PFSK-1 (cell line): ENCODE measurements at regions not wholly inside any gene's neighbourhood (a gene's known extent, or its start where the extent isn't known, plus 50 kb on each side); places are given as distances from the start of the nearest gene placed in this dataset.

Experiments
- FOXP2 ChIP-seq: optimal IDR thresholded peaks from 2 replicates; pipeline ENCODE3; 2011; ENCODE audit warnings: borderline replicate concordance, control low read depth, inconsistent platforms; ENCODE audit not compliant: insufficient read depth; ENCODE audit errors: extremely low read length, extremely low read depth
- POLR2AphosphoS5 ChIP-seq: IDR thresholded peaks from 2 replicates; pipeline ENCODE4 v1.6.1; 2012; ENCODE audit warnings: low read depth, mild to moderate bottlenecking, control low read depth, low read length, moderate library complexity
- SIN3A ChIP-seq: IDR thresholded peaks from 2 replicates; pipeline ENCODE4 v1.6.1; 2012; ENCODE audit warnings: mild to moderate bottlenecking, low read length, moderate library complexity, borderline replicate concordance; ENCODE audit not compliant: insufficient read depth
- TAF1 ChIP-seq: IDR thresholded peaks from 2 replicates; pipeline ENCODE4 v1.6.1; 2012; ENCODE audit warnings: low read length, control low read depth, borderline replicate concordance; ENCODE audit not compliant: insufficient read depth
- TF ChIP-seq, protein P1 (sequence below), 2 experiments: IDR thresholded peaks; 2 replicates each; pipeline versions ENCODE4 v1.6.1 to v1.8.0; 2011 to 2012; ENCODE audit warnings: low read depth in 2 of 2, low read length in 2 of 2, control low read depth in 1 of 2, inconsistent platforms in 1 of 2, mild to moderate bottlenecking in 1 of 2, moderate library complexity in 1 of 2; ENCODE audit not compliant: insufficient read depth in 1 of 2

GRCh38 chr1:56148326-56149193 lies 430.8 kb downstream of the PLPP3 start:
- no peak for TF ChIP-seq FOXP2
- no peak for TF ChIP-seq SIN3A
- TF ChIP-seq, protein P1, sequence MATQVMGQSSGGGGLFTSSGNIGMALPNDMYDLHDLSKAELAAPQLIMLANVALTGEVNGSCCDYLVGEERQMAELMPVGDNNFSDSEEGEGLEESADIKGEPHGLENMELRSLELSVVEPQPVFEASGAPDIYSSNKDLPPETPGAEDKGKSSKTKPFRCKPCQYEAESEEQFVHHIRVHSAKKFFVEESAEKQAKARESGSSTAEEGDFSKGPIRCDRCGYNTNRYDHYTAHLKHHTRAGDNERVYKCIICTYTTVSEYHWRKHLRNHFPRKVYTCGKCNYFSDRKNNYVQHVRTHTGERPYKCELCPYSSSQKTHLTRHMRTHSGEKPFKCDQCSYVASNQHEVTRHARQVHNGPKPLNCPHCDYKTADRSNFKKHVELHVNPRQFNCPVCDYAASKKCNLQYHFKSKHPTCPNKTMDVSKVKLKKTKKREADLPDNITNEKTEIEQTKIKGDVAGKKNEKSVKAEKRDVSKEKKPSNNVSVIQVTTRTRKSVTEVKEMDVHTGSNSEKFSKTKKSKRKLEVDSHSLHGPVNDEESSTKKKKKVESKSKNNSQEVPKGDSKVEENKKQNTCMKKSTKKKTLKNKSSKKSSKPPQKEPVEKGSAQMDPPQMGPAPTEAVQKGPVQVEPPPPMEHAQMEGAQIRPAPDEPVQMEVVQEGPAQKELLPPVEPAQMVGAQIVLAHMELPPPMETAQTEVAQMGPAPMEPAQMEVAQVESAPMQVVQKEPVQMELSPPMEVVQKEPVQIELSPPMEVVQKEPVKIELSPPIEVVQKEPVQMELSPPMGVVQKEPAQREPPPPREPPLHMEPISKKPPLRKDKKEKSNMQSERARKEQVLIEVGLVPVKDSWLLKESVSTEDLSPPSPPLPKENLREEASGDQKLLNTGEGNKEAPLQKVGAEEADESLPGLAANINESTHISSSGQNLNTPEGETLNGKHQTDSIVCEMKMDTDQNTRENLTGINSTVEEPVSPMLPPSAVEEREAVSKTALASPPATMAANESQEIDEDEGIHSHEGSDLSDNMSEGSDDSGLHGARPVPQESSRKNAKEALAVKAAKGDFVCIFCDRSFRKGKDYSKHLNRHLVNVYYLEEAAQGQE (IDR thresholded peaks at IDR 0.05; ENCODE audit: insufficient read depth in 1 of 2, low read depth in 2 of 2, low read length in 2 of 2): no peak
- no peak for TF ChIP-seq POLR2AphosphoS5
- no peak for TF ChIP-seq TAF1

DNA sequence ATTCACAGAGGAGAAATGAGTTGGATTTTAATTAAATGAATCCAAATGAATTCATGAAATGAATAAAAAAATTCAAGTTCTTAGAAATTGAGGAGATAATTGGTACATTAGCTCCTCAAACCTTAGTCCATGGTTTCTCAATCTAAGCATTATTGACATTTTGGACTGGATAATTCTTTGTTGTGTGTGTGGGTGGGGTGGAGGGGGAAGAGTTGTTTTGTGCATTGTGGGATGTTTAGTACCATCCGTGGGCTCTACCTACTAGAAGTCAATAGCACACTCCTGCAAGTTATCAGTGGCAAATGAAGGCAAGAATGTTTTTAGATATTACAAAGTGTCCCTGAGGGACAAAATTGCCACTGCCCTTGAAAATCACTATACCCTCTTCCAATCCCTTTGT lies 431.9 kb downstream of the PLPP3 start:
- TF ChIP-seq SIN3A (no peak), POLR2AphosphoS5 (no peak), TAF1 (no peak), FOXP2 (no peak)
- TF ChIP-seq, protein P1 (IDR thresholded peaks at IDR 0.05; ENCODE audit: insufficient read depth in 1 of 2, low read depth in 2 of 2, low read length in 2 of 2): no peak

DNA sequence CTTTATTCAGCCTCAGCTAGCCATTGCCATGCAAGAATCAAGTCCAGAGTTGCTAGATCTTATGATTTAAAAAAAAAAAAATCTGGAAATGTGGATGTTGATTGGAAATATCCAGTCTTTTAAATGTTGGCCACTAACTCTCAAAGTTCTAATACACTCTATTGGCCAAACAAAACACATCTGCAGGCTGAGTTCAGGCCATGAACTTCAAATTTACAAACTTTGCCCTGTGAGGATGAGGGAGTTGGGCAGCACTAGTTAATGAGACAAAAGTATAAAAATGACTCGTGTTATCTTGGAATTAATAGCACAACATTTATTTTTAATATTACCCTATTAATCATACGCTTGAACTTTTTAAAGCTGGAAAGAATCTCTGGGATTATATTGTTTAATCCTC lies 432.3 kb downstream of the PLPP3 start:
- no peak for TF ChIP-seq FOXP2
- TF ChIP-seq, protein P1 (IDR thresholded peaks at IDR 0.05; ENCODE audit: insufficient read depth in 1 of 2, low read depth in 2 of 2, low read length in 2 of 2): no peak
- TF ChIP-seq TAF1: no peak
- TF ChIP-seq SIN3A: no peak
- no peak for TF ChIP-seq POLR2AphosphoS5

DNA sequence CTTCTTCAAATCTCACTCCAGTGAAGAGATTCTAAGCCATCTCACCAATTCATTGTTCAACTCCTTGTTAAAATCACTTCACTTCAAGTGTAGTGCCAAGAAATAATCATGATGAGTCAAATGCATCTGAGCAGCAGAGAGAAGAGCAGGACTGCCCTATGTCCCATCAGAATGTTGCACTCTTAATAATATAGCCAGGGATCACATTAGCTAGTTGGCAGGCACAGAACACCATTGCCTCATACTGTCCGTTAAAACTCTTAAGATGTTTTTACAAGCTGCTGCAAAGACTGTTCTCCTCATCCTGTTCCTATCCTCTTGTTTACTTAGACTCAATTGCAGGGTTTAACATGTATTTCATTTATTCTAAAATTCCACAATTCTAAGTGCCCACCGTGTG lies 432.9 kb downstream of the PLPP3 start:
- TF ChIP-seq SIN3A (no peak), FOXP2 (no peak), POLR2AphosphoS5 (no peak), TAF1 (no peak)
- TF ChIP-seq, protein P1 (IDR thresholded peaks at IDR 0.05; ENCODE audit: insufficient read depth in 1 of 2, low read depth in 2 of 2, low read length in 2 of 2): no peak
